ENCODE measurements at regions not wholly inside any gene's neighbourhood (a gene's known extent, or its start where the extent isn't known, plus 50 kb on each side); places are given as distances from the start of the nearest gene placed in this dataset.

GRCh38 chr14:87635442-87635841 lies 357.5 kb downstream of the GALC start:
- DNase-seq = no peak
- H3K9me3 ChIP-seq = no peaks in the 10 kb centered on the region
- TF ChIP-seq, protein P1, sequence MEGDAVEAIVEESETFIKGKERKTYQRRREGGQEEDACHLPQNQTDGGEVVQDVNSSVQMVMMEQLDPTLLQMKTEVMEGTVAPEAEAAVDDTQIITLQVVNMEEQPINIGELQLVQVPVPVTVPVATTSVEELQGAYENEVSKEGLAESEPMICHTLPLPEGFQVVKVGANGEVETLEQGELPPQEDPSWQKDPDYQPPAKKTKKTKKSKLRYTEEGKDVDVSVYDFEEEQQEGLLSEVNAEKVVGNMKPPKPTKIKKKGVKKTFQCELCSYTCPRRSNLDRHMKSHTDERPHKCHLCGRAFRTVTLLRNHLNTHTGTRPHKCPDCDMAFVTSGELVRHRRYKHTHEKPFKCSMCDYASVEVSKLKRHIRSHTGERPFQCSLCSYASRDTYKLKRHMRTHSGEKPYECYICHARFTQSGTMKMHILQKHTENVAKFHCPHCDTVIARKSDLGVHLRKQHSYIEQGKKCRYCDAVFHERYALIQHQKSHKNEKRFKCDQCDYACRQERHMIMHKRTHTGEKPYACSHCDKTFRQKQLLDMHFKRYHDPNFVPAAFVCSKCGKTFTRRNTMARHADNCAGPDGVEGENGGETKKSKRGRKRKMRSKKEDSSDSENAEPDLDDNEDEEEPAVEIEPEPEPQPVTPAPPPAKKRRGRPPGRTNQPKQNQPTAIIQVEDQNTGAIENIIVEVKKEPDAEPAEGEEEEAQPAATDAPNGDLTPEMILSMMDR (IDR thresholded peaks at IDR 0.05) = no peak
- H3K4me1 ChIP-seq = peaks cover 0 to 11% (median 0%) of the 10 kb centered on the region in 4 donors
- no peak overlapping the region for H3K27ac ChIP-seq
- no peaks in the 10 kb centered on the region for H3K36me3 ChIP-seq
- H3K4me3 ChIP-seq = no peak overlapping the region
- intact Hi-C loops (cut with DNase I; ENCODE audit: low total_unique reads) = no loop called here
- no peaks in the 10 kb centered on the region for H3K27me3 ChIP-seq

- Histone ChIP-seq H3K27ac (no peak overlapping the region), H3K4me3 (no peak overlapping the region), H3K9me3 (no peaks in the 10 kb centered on the region), H3K4me1 (peaks cover 0 to 32% (median 2%) of the 10 kb centered on the region in 4 donors), H3K27me3 (no peaks in the 10 kb centered on the region), H3K36me3 (no peaks in the 10 kb centered on the region)
- TF ChIP-seq, protein P1 (IDR thresholded peaks at IDR 0.05) = no peak
- no peak for DNase-seq
- intact Hi-C loops (cut with DNase I; ENCODE audit: low total_unique reads) = no loop called here
Measured at GRCh38 chr14:87632796-87633195, 360.2 kb downstream of the GALC start.

DNA sequence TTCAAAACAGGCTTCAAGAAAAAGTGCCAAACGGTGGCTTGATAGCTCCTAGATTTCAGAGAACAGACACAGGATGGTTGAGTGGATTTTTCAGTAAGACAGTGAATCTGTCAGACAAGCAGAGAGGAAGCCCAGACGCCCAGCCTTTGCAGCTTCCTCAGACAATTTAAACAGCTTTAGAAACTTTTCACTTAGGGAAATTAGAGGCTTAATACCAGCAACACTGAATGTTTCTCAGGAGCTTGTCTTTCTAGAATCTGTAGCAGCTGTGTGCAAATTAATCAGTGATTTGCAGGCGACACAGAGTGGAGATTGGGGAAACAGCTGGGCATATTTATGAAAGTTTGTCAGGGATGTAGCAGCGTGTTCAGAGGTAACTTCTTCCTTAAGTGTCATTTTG lies 362.1 kb downstream of the GALC start:
- TF ChIP-seq, protein P1 (IDR thresholded peaks at IDR 0.05) = no peak
- no peaks in the 10 kb centered on the region for H3K27me3 ChIP-seq
- peaks cover 0 to 27% (median 5%) of the 10 kb centered on the region in 4 donors for H3K4me1 ChIP-seq
- H3K4me3 ChIP-seq = no peak overlapping the region
- H3K9me3 ChIP-seq = no peaks in the 10 kb centered on the region
- no peak overlapping the region for H3K27ac ChIP-seq
- intact Hi-C loops (cut with DNase I; ENCODE audit: low total_unique reads) = no loop called here
- H3K36me3 ChIP-seq = no peaks in the 10 kb centered on the region
- no peak for DNase-seq

DNA sequence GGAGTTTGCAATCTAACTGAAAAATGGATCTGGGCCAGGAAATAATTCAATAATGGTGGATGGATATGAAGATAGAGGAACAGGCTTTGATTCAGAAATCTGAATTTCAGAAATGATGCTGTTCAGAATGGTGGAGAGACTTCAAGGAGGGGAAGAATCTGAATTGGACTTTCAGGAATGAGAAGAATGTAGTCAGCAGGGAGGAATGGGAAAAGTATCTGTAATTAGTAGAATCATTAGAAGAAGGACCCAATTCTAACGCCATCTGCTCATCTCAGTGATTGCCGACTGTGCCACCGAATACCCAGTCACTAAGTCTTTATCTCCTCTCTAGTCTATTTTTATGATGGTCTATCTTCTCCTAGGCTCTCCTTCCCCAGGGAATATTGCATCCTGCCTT lies 363.2 kb downstream of the GALC start:
- Histone ChIP-seq H3K27ac (no peak overlapping the region), H3K9me3 (no peaks in the 10 kb centered on the region), H3K4me1 (peaks cover 0 to 27% (median 5%) of the 10 kb centered on the region in 4 donors), H3K27me3 (no peaks in the 10 kb centered on the region), H3K36me3 (no peaks in the 10 kb centered on the region), H3K4me3 (no peak overlapping the region)
- TF ChIP-seq, protein P1 (IDR thresholded peaks at IDR 0.05) = no peak
- intact Hi-C loops (cut with DNase I; ENCODE audit: low total_unique reads) = no loop called here
- no peak for DNase-seq

GRCh38 chr14:87628780-87629179 lies 364.2 kb downstream of the GALC start:
- Histone ChIP-seq H3K4me3 (no peak overlapping the region), H3K9me3 (no peaks in the 10 kb centered on the region), H3K27me3 (no peaks in the 10 kb centered on the region), H3K36me3 (no peaks in the 10 kb centered on the region), H3K27ac (no peak overlapping the region), H3K4me1 (peaks cover 0 to 27% (median 5%) of the 10 kb centered on the region in 4 donors)
- DNase-seq = no peak
- TF ChIP-seq, protein P1 (IDR thresholded peaks at IDR 0.05) = no peak
- intact Hi-C loops (cut with DNase I; ENCODE audit: low total_unique reads) = no loop called here

GRCh38 chr14:87628129-87628528 lies 364.9 kb downstream of the GALC start:
- DNase-seq = peak in 1 of 2 donors; percentile 74
- TF ChIP-seq, protein P1 (IDR thresholded peaks at IDR 0.05) = no peak
- no peak overlapping the region for H3K4me3 ChIP-seq
- H3K36me3 ChIP-seq = no peaks in the 10 kb centered on the region
- no peaks in the 10 kb centered on the region for H3K27me3 ChIP-seq
- H3K4me1 ChIP-seq = peaks cover 0 to 27% (median 5%) of the 10 kb centered on the region in 4 donors
- no peaks in the 10 kb centered on the region for H3K9me3 ChIP-seq
- H3K27ac ChIP-seq = no peak overlapping the region
- intact Hi-C loops (cut with DNase I; ENCODE audit: low total_unique reads) = no loop called here
